Right atrium auricular region (tissue), 2 donors: ENCODE measurements at regions not wholly inside any gene's neighbourhood (a gene's known extent, or its start where the extent isn't known, plus 50 kb on each side); places are given as distances from the start of the nearest gene placed in this dataset.

ENCODE experiments used
- DNase-seq: peaks from one replicate; pipeline ENCODE4 v3.0.0-alpha.2; 2019; ENCODE audit warnings: low spot score
- H3K27ac ChIP-seq, 2 donors: fragments of 200-600 bp; sonication (generic); 1 replicate in 1 of 2; 2 replicates in 1 of 2; pipeline ENCODE4 v1.5.1; 2016 to 2019
- H3K27me3 ChIP-seq, 2 donors: fragments of 200-600 bp; sonication (generic); one replicate each; pipeline versions ENCODE4 v1.5.1 to v1.6.0; 2017 to 2019
- H3K36me3 ChIP-seq: fragments of 200-600 bp; sonication (generic); one replicate; pipeline ENCODE4 v1.5.1; 2016
- H3K4me1 ChIP-seq, 2 donors: fragments of 200-600 bp; sonication (generic); one replicate each; pipeline versions ENCODE4 v1.5.1 to v1.6.0; 2017 to 2019
- H3K4me3 ChIP-seq, 2 donors: fragments of 200-600 bp; sonication (generic); 1 replicate in 1 of 2; 2 replicates in 1 of 2; pipeline ENCODE4 v1.5.1; 2017 to 2019; ENCODE audit warnings: mild to moderate bottlenecking in 1 of 2, moderate library complexity in 1 of 2
- H3K9me3 ChIP-seq, 2 donors: fragments of 200-600 bp; sonication (generic); one replicate each; pipeline ENCODE4 v1.5.1; 2019
- CTCF ChIP-seq, 2 donors: fragments of 200-600 bp; sonication (generic); IDR thresholded peaks; one replicate each; pipeline ENCODE4 v1.5.1; 2019; ENCODE audit warnings: antibody characterized with exemption in 2 of 2

DNA sequence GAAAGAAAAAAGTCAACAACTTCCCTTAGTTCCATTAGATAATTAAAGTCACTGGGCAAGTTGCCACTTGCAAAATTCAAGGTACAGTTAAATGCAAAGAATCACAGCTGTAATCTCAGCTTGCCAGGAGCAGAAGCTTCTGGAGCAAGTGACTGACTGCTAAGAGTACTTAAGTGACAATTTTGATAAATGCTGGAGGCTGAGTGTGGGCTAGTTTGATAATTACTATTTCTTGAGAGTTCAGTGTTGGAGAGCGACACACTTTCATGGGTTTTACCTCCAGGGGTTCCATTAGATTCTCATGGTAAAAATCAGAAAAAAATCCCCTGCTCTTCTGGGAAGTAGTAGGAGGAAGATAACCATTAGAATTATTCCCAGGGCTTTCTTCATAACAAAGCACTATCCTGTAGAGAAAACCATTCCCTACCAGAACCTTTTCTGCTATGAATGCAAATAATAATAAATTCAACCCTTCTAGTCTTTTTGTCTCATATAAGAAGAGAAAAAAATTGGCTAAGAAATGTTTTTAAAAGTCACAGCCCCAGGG is 486.3 kb downstream of the POM121L12 start:
- Histone ChIP-seq H3K4me1 (no peaks in the 10 kb centered on the region), H3K4me3 (no peak overlapping the region), H3K9me3 (no peaks in the 10 kb centered on the region), H3K36me3 (no peaks in the 10 kb centered on the region), H3K27ac (no peak overlapping the region), H3K27me3 (no peaks in the 10 kb centered on the region)
- TF ChIP-seq CTCF (IDR thresholded peaks at IDR 0.05): no peak
- DNase-seq: no peak

DNA sequence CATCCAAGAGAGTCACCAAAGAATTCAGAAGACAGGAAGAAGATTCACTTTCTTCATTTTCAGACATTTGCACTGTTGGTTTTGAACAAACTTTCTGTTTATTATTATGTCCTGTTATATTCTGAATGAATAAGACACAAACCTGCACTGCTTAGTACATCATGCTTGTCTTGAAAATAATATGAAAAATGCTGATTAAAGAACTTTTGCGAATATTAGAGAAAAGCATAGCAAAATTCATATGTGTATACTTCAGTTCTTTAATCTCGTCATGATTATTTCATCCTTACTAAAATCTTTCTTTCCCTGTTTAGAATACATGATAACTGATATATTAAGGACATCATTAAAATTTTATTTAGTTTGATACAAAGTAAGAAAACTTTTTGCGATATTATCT is 504.1 kb downstream of the POM121L12 start:
- no peaks in the 10 kb centered on the region for H3K4me1 ChIP-seq
- no peak for DNase-seq
- no peak overlapping the region for H3K4me3 ChIP-seq
- no peaks in the 10 kb centered on the region for H3K36me3 ChIP-seq
- H3K27me3 ChIP-seq: no peaks in the 10 kb centered on the region
- no peaks in the 10 kb centered on the region for H3K9me3 ChIP-seq
- TF ChIP-seq CTCF (IDR thresholded peaks at IDR 0.05): no peak
- H3K27ac ChIP-seq: no peak overlapping the region

- Histone ChIP-seq H3K9me3 (no peaks in the 10 kb centered on the region), H3K36me3 (no peaks in the 10 kb centered on the region), H3K4me3 (no peak overlapping the region), H3K4me1 (no peaks in the 10 kb centered on the region), H3K27me3 (no peaks in the 10 kb centered on the region), H3K27ac (no peak overlapping the region)
- no peak for DNase-seq
- TF ChIP-seq CTCF (IDR thresholded peaks at IDR 0.05): no peak
Measured at GRCh38 chr7:53541475-53541874, 506.0 kb downstream of the POM121L12 start.

- DNase-seq: no peak
- no peak overlapping the region for H3K27ac ChIP-seq
- TF ChIP-seq CTCF (IDR thresholded peaks at IDR 0.05): no peak
- H3K36me3 ChIP-seq: no peaks in the 10 kb centered on the region
- no peak overlapping the region for H3K4me3 ChIP-seq
- H3K4me1 ChIP-seq: no peaks in the 10 kb centered on the region
- H3K27me3 ChIP-seq: no peaks in the 10 kb centered on the region
- no peaks in the 10 kb centered on the region for H3K9me3 ChIP-seq
Measured at GRCh38 chr7:53542157-53542556, 506.7 kb downstream of the POM121L12 start.
